ENCODE measurements at regions not wholly inside any gene's neighbourhood (a gene's known extent, or its start where the extent isn't known, plus 50 kb on each side); places are given as distances from the start of the nearest gene placed in this dataset.

- no peak for TF ChIP-seq CTCF (IDR thresholded peaks at IDR 0.05; ENCODE audit: borderline replicate concordance, insufficient read depth, low read depth, low read length)
- H3K4me3 ChIP-seq (ENCODE audit: low read depth, low read length), result no peak overlapping the region
These were observed 390.7 kb downstream of the METTL4 start for GRCh38 chr18:2180586-2180985.

GRCh38 chr18:2183432-2183831 lies 387.9 kb downstream of the METTL4 start:
- TF ChIP-seq CTCF (IDR thresholded peaks at IDR 0.05; ENCODE audit: borderline replicate concordance, insufficient read depth, low read depth, low read length), result no peak
- H3K4me3 ChIP-seq (ENCODE audit: low read depth, low read length), result no peak overlapping the region

GRCh38 chr18:2186967-2187366 lies 384.3 kb downstream of the METTL4 start:
- no peak overlapping the region for H3K4me3 ChIP-seq (ENCODE audit: low read depth, low read length)
- no peak for TF ChIP-seq CTCF (IDR thresholded peaks at IDR 0.05; ENCODE audit: borderline replicate concordance, insufficient read depth, low read depth, low read length)

GRCh38 chr18:2188258-2188657 lies 383.0 kb downstream of the METTL4 start:
- no peak overlapping the region for H3K4me3 ChIP-seq (ENCODE audit: low read depth, low read length)
- TF ChIP-seq CTCF (IDR thresholded peaks at IDR 0.05; ENCODE audit: borderline replicate concordance, insufficient read depth, low read depth, low read length), result no peak

GRCh38 chr18:2191180-2191790 lies 380.0 kb downstream of the METTL4 start:
- no peak for TF ChIP-seq CTCF (IDR thresholded peaks at IDR 0.05; ENCODE audit: borderline replicate concordance, insufficient read depth, low read depth, low read length)
- no peak overlapping the region for H3K4me3 ChIP-seq (ENCODE audit: low read depth, low read length)

- no peak overlapping the region for H3K4me3 ChIP-seq (ENCODE audit: low read depth, low read length)
- TF ChIP-seq CTCF (IDR thresholded peaks at IDR 0.05; ENCODE audit: borderline replicate concordance, insufficient read depth, low read depth, low read length), result no peak
These were observed 378.7 kb downstream of the METTL4 start for GRCh38 chr18:2192562-2192961.

GRCh38 chr18:2197946-2198345 lies 373.4 kb downstream of the METTL4 start:
- H3K4me3 ChIP-seq (ENCODE audit: low read depth, low read length), result no peak overlapping the region
- TF ChIP-seq CTCF (IDR thresholded peaks at IDR 0.05; ENCODE audit: borderline replicate concordance, insufficient read depth, low read depth, low read length), result no peak

All from GM12875 (cell line).